Lung (tissue), 11 donors: ENCODE measurements at regions not wholly inside any gene's neighbourhood (a gene's known extent, or its start where the extent isn't known, plus 50 kb on each side); places are given as distances from the start of the nearest gene placed in this dataset.

Experiments
- ATAC-seq: fragments of 200-7000 bp; cut with Tn5 transposase; one replicate; pipeline ENCODE4 v1.9.1; 2020; ENCODE audit warnings: moderate number of reproducible peaks; ENCODE audit not compliant: insufficient read depth, low FRiP score
- DNase-seq, 3 donors: peaks; one replicate each; pipeline ENCODE4 v3.0.0-alpha.2; 2013 to 2017
- H3K27ac ChIP-seq, 2 donors: one replicate each; pipeline ENCODE4 v1.5.1; 2013; ENCODE audit warnings: mild to moderate bottlenecking in 2 of 2, moderate library complexity in 2 of 2, control low read depth in 1 of 2, inconsistent platforms in 1 of 2, low read depth in 1 of 2, low read length in 1 of 2
- H3K27me3 ChIP-seq, 3 donors: one replicate each; pipeline ENCODE4 v1.5.1; 2013; ENCODE audit warnings: low read length in 2 of 3; ENCODE audit not compliant: control insufficient read depth in 3 of 3, insufficient read depth in 3 of 3
- H3K36me3 ChIP-seq, 4 donors: one replicate each; pipeline ENCODE4 v1.5.1; 2013; ENCODE audit warnings: low read length in 4 of 4, mild to moderate bottlenecking in 1 of 4, moderate library complexity in 1 of 4; ENCODE audit not compliant: control insufficient read depth in 4 of 4, insufficient read depth in 4 of 4
- H3K4me1 ChIP-seq, 5 donors: one replicate each; pipeline ENCODE4 v1.5.1; 2013; ENCODE audit warnings: low read length in 5 of 5, mild to moderate bottlenecking in 2 of 5, moderate library complexity in 1 of 5; ENCODE audit not compliant: control insufficient read depth in 5 of 5, insufficient read depth in 5 of 5
- H3K4me3 ChIP-seq: one replicate; pipeline ENCODE4 v1.5.1; 2013; ENCODE audit warnings: mild to moderate bottlenecking, control low read depth, moderate library complexity
- H3K9ac ChIP-seq, 2 donors: one replicate each; pipeline ENCODE4 v1.5.1; 2013; ENCODE audit warnings: low read length in 2 of 2, control low read depth in 1 of 2; ENCODE audit not compliant: insufficient read depth in 1 of 2
- H3K9me3 ChIP-seq, 4 donors: one replicate each; pipeline ENCODE4 v1.5.1; 2013; ENCODE audit warnings: low read length in 3 of 4, mild to moderate bottlenecking in 1 of 4, moderate library complexity in 1 of 4; ENCODE audit not compliant: control insufficient read depth in 4 of 4, insufficient read depth in 3 of 4
- CTCF ChIP-seq: IDR thresholded peaks from 2 replicates; pipeline ENCODE4 v1.5.1; 2012; ENCODE audit warnings: mild to moderate bottlenecking; ENCODE audit errors: control extremely low read depth, extremely low read depth
- WGBS, 2 donors: extraction: QIAGEN DNeasy Blood & Tissue Kit; methylation state at CpG; one replicate each; pipeline ENCODE4 v1.1.7; 2013; 5-methylcytosine and 5-hydroxymethylcytosine counted together
- donor health status: control.
- donor health status: control.
- donor health status: Bipolar disorder and iron deficiency.
- donor health status: healthy.
- donor health status: DM: yes; HTN: yes; CAD: no.

GRCh38 chr1:229213797-229214196, 57.1 kb upstream of the RAB4A start:
- H3K9ac ChIP-seq: no peak overlapping the region
- peaks cover 0 to 4% (median 0%) of the 10 kb centered on the region in 5 donors for H3K4me1 ChIP-seq
- WGBS, 2 donors: 98 to 100% methylated on average over 2 of the region's 2 CpGs
- H3K4me3 ChIP-seq: no peak overlapping the region
- H3K9me3 ChIP-seq: peaks cover 0 to 3% (median 0%) of the 10 kb centered on the region in 4 donors
- no peak for DNase-seq
- no peaks in the 10 kb centered on the region for H3K36me3 ChIP-seq
- ATAC-seq: no peak
- no peaks in the 10 kb centered on the region for H3K27me3 ChIP-seq
- no peak for TF ChIP-seq CTCF
- H3K27ac ChIP-seq: no peak overlapping the region

- TF ChIP-seq CTCF: no peak
- H3K4me3 ChIP-seq: no peak overlapping the region
- no peak overlapping the region for H3K27ac ChIP-seq
- H3K9ac ChIP-seq: no peak overlapping the region
- H3K36me3 ChIP-seq: no peaks in the 10 kb centered on the region
- H3K4me1 ChIP-seq: peaks cover 0 to 11% (median 3%) of the 10 kb centered on the region in 5 donors
- H3K9me3 ChIP-seq: peaks cover 0 to 3% (median 0%) of the 10 kb centered on the region in 4 donors
- H3K27me3 ChIP-seq: no peaks in the 10 kb centered on the region
- WGBS, 2 donors: 64 to 69% methylated on average over 8 of the region's 8 CpGs
- DNase-seq (no peak), ATAC-seq (no peak)
These were observed 53.2 kb upstream of the RAB4A start for GRCh38 chr1:229217716-229218115.

- Histone ChIP-seq H3K9ac (no peak overlapping the region), H3K4me1 (peaks cover 0 to 11% (median 3%) of the 10 kb centered on the region in 5 donors), H3K27me3 (no peaks in the 10 kb centered on the region), H3K27ac (no peak overlapping the region), H3K9me3 (peaks cover 0 to 3% (median 0%) of the 10 kb centered on the region in 4 donors), H3K36me3 (no peaks in the 10 kb centered on the region), H3K4me3 (no peak overlapping the region)
- no peak for TF ChIP-seq CTCF
- DNase-seq: no peak
- ATAC-seq: no peak
- WGBS, 2 donors: 59 to 75% methylated on average over 1 of the region's 1 CpG
These were observed 52.3 kb upstream of the RAB4A start for GRCh38 chr1:229218612-229219025.
